ENCODE measurements at regions not wholly inside any gene's neighbourhood (a gene's known extent, or its start where the extent isn't known, plus 50 kb on each side); places are given as distances from the start of the nearest gene placed in this dataset.

DNA sequence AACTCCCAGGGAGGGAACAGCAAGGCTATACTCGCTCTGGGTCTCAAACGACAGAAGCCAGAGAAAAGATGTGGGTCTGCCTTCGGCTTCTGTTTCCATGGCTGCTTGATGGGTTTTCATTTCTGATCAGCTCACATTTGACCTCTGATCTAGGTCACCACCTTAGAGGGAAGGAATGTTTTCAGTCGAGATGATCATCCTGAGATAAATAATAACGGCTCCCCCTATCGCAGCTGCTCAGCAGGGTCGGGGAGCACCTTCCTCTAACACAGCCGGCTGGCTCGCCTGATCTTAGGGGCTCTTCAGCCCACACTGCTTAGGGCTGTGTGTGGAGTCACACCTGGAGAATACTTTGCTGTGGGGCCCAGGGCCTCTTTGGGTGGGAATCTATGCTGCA, 53.1 kb upstream of the ZNF648 start:
- H3K4me1 ChIP-seq (ENCODE audit: control insufficient read depth in 2 of 2, insufficient read depth in 2 of 2, low read length in 2 of 2) = no peaks in the 10 kb centered on the region
- no peaks in the 10 kb centered on the region for H4K20me1 ChIP-seq (ENCODE audit: control insufficient read depth, insufficient read depth, low read length, poor library complexity, severe bottlenecking)
- H3K4me1 Mint-ChIP-seq = no peaks in the 10 kb centered on the region
- TF ChIP-seq, protein P1, sequence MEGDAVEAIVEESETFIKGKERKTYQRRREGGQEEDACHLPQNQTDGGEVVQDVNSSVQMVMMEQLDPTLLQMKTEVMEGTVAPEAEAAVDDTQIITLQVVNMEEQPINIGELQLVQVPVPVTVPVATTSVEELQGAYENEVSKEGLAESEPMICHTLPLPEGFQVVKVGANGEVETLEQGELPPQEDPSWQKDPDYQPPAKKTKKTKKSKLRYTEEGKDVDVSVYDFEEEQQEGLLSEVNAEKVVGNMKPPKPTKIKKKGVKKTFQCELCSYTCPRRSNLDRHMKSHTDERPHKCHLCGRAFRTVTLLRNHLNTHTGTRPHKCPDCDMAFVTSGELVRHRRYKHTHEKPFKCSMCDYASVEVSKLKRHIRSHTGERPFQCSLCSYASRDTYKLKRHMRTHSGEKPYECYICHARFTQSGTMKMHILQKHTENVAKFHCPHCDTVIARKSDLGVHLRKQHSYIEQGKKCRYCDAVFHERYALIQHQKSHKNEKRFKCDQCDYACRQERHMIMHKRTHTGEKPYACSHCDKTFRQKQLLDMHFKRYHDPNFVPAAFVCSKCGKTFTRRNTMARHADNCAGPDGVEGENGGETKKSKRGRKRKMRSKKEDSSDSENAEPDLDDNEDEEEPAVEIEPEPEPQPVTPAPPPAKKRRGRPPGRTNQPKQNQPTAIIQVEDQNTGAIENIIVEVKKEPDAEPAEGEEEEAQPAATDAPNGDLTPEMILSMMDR (IDR thresholded peaks at IDR 0.05) = no peak
- H3K27me3 Mint-ChIP-seq = peaks cover 51% of the 10 kb centered on the region
- no peak overlapping the region for H3K4me3 Mint-ChIP-seq
- WGBS (ENCODE audit: insufficient coverage) = 68% methylated on average over 5 of the region's 9 CpGs
- POLR2A ChIA-PET = no interaction called here
- no peak overlapping the region for H3K27ac Mint-ChIP-seq
- H2AFZ ChIP-seq (ENCODE audit: insufficient read depth, low read depth, low read length, poor library complexity, severe bottlenecking) = no peak overlapping the region
- DNase-seq (no peak), ATAC-seq (ENCODE audit: low read depth) (no peak)
- peaks cover 0 to 24% (median 1%) of the 10 kb centered on the region in 4 experiments for H3K27me3 ChIP-seq (replicated peaks in 1 of 4; ENCODE audit: control extremely low read depth in 1 of 4, control insufficient read depth in 3 of 4, insufficient read depth in 4 of 4, low read length in 3 of 4)
- H3K9me3 Mint-ChIP-seq (ENCODE audit: insufficient read depth) = no peaks in the 10 kb centered on the region
- intact Hi-C loops (cut with micrococcal nuclease) = no loop called here
- no peak overlapping the region for H3K4me2 ChIP-seq (replicated peaks; ENCODE audit: low read depth, low read length, poor library complexity, severe bottlenecking)
- H3K9me3 ChIP-seq (ENCODE audit: control extremely low read depth in 1 of 3, control insufficient read depth in 2 of 3, insufficient read depth in 1 of 3, low read length in 2 of 3) = no peaks in the 10 kb centered on the region
- CTCF ChIA-PET = no interaction called here
- no peaks in the 10 kb centered on the region for H3K36me3 ChIP-seq (replicated peaks in 1 of 2; ENCODE audit: control extremely low read depth in 1 of 2, control insufficient read depth in 1 of 2, extremely low read depth in 1 of 2, insufficient read depth in 2 of 2, low read length in 1 of 2)
- H3K27ac ChIP-seq (ENCODE audit: low read length in 2 of 2) = no peak overlapping the region
- no peaks in the 10 kb centered on the region for H3K79me2 ChIP-seq (ENCODE audit: control insufficient read depth, insufficient read depth, low read length)
- no peak overlapping the region for H3K4me3 ChIP-seq (ENCODE audit: control extremely low read depth in 1 of 5, extremely low read depth in 1 of 5, insufficient read depth in 1 of 5, low read depth in 2 of 5, low read length in 4 of 5)
- no peak overlapping the region for H3K9ac ChIP-seq (ENCODE audit: low read length)

- Histone ChIP-seq H3K4me1 (ENCODE audit: control insufficient read depth in 2 of 2, insufficient read depth in 2 of 2, low read length in 2 of 2) (no peaks in the 10 kb centered on the region), H2AFZ (ENCODE audit: insufficient read depth, low read depth, low read length, poor library complexity, severe bottlenecking) (no peak overlapping the region), H3K4me2 (replicated peaks; ENCODE audit: low read depth, low read length, poor library complexity, severe bottlenecking) (no peak overlapping the region), H3K9ac (ENCODE audit: low read length) (no peak overlapping the region), H3K27me3 (replicated peaks in 1 of 4; ENCODE audit: control extremely low read depth in 1 of 4, control insufficient read depth in 3 of 4, insufficient read depth in 4 of 4, low read length in 3 of 4) (peaks cover 0 to 24% (median 1%) of the 10 kb centered on the region in 4 experiments), H4K20me1 (ENCODE audit: control insufficient read depth, insufficient read depth, low read length, poor library complexity, severe bottlenecking) (no peaks in the 10 kb centered on the region), H3K36me3 (replicated peaks in 1 of 2; ENCODE audit: control extremely low read depth in 1 of 2, control insufficient read depth in 1 of 2, extremely low read depth in 1 of 2, insufficient read depth in 2 of 2, low read length in 1 of 2) (no peaks in the 10 kb centered on the region), H3K79me2 (ENCODE audit: control insufficient read depth, insufficient read depth, low read length) (no peaks in the 10 kb centered on the region), H3K4me3 (ENCODE audit: control extremely low read depth in 1 of 5, extremely low read depth in 1 of 5, insufficient read depth in 1 of 5, low read depth in 2 of 5, low read length in 4 of 5) (no peak overlapping the region), H3K9me3 (ENCODE audit: control extremely low read depth in 1 of 3, control insufficient read depth in 2 of 3, insufficient read depth in 1 of 3, low read length in 2 of 3) (no peaks in the 10 kb centered on the region), H3K27ac (ENCODE audit: low read length in 2 of 2) (no peak overlapping the region)
- intact Hi-C loops (cut with micrococcal nuclease) = no loop called here
- Mint-ChIP-seq H3K4me3 (no peak overlapping the region), H3K27me3 (peaks cover 53% of the 10 kb centered on the region), H3K4me1 (no peaks in the 10 kb centered on the region), H3K9me3 (ENCODE audit: insufficient read depth) (no peaks in the 10 kb centered on the region), H3K27ac (no peak overlapping the region)
- POLR2A ChIA-PET = no interaction called here
- ATAC-seq (ENCODE audit: low read depth) = no peak
- DNase-seq = no peak
- CTCF ChIA-PET = no interaction called here
- 41% methylated on average over 8 of the region's 9 CpGs for WGBS (ENCODE audit: insufficient coverage)
- no peak for TF ChIP-seq EZH2 (IDR thresholded peaks at IDR 0.05; ENCODE audit: borderline replicate concordance, insufficient read depth, low read depth, low read length, poor library complexity, severe bottlenecking)
- TF ChIP-seq, protein P1 (IDR thresholded peaks at IDR 0.05) = no peak
Observed at GRCh38 chr1:182113879-182114626, 52.5 kb upstream of the ZNF648 start.

All from B cell (primary cell).